Ishikawa (cell line): ENCODE measurements at regions not wholly inside any gene's neighbourhood (a gene's known extent, or its start where the extent isn't known, plus 50 kb on each side); places are given as distances from the start of the nearest gene placed in this dataset.

Experiments used
- CEBPB ChIP-seq: IDR thresholded peaks from 2 replicates; pipeline ENCODE4 v1.6.1; 2012
- CREB1 ChIP-seq: IDR thresholded peaks from 2 replicates; pipeline ENCODE4 v1.6.1; 2012; ENCODE audit warnings: low read depth
- EGR1 ChIP-seq: IDR thresholded peaks from 2 replicates; pipeline ENCODE4 v1.6.1; 2012
- EP300 ChIP-seq: IDR thresholded peaks from 2 replicates; pipeline ENCODE4 v1.6.1; 2012; ENCODE audit warnings: borderline replicate concordance
- FOXM1 ChIP-seq: IDR thresholded peaks from 2 replicates; pipeline ENCODE4 v1.6.1; 2012; ENCODE audit warnings: low read depth, borderline replicate concordance
- NFIC ChIP-seq: IDR thresholded peaks from 2 replicates; pipeline ENCODE4 v1.6.1; 2012
- RAD21 ChIP-seq: IDR thresholded peaks from 2 replicates; pipeline ENCODE4 v1.6.1; 2012; ENCODE audit warnings: low read depth
- TAF1 ChIP-seq: IDR thresholded peaks from 2 replicates; pipeline ENCODE4 v1.6.1; 2012; ENCODE audit warnings: low read depth, mild to moderate bottlenecking
- TCF12 ChIP-seq: IDR thresholded peaks from 2 replicates; pipeline ENCODE4 v1.6.1; 2012; ENCODE audit warnings: low read depth
- TEAD4 ChIP-seq: IDR thresholded peaks from 2 replicates; pipeline ENCODE4 v1.6.1; 2012
- YY1 ChIP-seq: IDR thresholded peaks from 2 replicates; pipeline ENCODE4 v1.6.1; 2012; ENCODE audit warnings: low read depth
- ZBTB7A ChIP-seq: IDR thresholded peaks from 2 replicates; pipeline ENCODE4 v1.6.1; 2012; ENCODE audit warnings: low read depth
- TF ChIP-seq, protein P1 (sequence below): IDR thresholded peaks from 2 replicates; pipeline ENCODE4 v1.6.1; 2012
- TF ChIP-seq, protein P2 (sequence below): IDR thresholded peaks from 2 replicates; pipeline ENCODE4 v1.6.1; 2012; ENCODE audit warnings: low read depth, mild to moderate bottlenecking
- TF ChIP-seq, protein P3 (sequence below): IDR thresholded peaks from 2 replicates; pipeline ENCODE4 v1.6.1; 2012

DNA sequence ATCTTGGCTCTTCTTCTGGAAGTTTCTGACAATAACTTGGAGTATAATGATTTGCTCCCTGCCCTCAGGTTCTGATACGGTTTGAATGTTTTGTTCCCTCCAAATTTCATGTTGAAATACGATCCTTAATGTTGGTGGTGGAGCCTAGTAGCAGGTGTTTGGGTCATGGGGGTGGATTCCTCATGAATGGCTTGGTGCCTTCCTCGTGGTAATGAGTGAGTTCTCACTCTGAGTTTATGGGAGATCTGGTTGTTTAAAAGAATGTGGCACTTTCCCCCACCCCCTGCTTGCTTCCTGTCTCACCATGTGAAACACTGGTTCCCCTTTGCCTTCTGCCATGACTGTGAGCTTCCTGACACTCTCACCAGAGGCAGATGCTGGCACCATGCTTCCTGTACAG, 103.0 kb upstream of the OSMR start:
- TF ChIP-seq TCF12 = no peak
- TF ChIP-seq, protein P1, sequence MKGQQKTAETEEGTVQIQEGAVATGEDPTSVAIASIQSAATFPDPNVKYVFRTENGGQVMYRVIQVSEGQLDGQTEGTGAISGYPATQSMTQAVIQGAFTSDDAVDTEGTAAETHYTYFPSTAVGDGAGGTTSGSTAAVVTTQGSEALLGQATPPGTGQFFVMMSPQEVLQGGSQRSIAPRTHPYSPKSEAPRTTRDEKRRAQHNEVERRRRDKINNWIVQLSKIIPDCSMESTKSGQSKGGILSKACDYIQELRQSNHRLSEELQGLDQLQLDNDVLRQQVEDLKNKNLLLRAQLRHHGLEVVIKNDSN = no peak
- no peak for TF ChIP-seq RAD21
- TF ChIP-seq EGR1 = no peak
- no peak for TF ChIP-seq NFIC
- no peak for TF ChIP-seq ZBTB7A
- TF ChIP-seq TEAD4 = no peak
- no peak for TF ChIP-seq TAF1

DNA sequence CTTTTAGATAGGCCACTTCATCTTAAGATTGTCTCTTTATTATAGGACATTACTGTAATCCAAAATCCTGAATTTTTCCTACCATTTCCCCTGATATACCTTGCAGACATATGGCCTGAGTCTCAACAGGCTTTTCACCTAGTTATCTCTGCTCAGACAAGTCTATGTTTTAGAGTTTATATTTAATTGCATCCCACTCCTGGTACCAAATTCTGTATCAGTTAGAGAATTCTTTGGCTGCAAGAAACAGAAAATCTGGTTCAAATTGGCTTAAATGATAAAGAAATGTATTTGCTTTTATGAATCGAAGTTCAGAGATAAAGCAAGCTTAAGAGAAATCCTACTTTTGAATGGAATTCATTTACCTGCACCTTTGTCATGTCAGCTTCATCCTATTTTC, 102.2 kb upstream of the OSMR start:
- TF ChIP-seq, protein P2, sequence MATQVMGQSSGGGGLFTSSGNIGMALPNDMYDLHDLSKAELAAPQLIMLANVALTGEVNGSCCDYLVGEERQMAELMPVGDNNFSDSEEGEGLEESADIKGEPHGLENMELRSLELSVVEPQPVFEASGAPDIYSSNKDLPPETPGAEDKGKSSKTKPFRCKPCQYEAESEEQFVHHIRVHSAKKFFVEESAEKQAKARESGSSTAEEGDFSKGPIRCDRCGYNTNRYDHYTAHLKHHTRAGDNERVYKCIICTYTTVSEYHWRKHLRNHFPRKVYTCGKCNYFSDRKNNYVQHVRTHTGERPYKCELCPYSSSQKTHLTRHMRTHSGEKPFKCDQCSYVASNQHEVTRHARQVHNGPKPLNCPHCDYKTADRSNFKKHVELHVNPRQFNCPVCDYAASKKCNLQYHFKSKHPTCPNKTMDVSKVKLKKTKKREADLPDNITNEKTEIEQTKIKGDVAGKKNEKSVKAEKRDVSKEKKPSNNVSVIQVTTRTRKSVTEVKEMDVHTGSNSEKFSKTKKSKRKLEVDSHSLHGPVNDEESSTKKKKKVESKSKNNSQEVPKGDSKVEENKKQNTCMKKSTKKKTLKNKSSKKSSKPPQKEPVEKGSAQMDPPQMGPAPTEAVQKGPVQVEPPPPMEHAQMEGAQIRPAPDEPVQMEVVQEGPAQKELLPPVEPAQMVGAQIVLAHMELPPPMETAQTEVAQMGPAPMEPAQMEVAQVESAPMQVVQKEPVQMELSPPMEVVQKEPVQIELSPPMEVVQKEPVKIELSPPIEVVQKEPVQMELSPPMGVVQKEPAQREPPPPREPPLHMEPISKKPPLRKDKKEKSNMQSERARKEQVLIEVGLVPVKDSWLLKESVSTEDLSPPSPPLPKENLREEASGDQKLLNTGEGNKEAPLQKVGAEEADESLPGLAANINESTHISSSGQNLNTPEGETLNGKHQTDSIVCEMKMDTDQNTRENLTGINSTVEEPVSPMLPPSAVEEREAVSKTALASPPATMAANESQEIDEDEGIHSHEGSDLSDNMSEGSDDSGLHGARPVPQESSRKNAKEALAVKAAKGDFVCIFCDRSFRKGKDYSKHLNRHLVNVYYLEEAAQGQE = no peak
- TF ChIP-seq, protein P3, sequence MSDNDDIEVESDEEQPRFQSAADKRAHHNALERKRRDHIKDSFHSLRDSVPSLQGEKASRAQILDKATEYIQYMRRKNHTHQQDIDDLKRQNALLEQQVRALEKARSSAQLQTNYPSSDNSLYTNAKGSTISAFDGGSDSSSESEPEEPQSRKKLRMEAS = no peak
- TF ChIP-seq NFIC (no peak), TEAD4 (no peak), ZBTB7A (no peak), RAD21 (no peak), EGR1 (no peak), EP300 (no peak), TCF12 (no peak), FOXM1 (no peak), TAF1 (no peak), CEBPB (no peak), CREB1 (no peak), YY1 (no peak)
- TF ChIP-seq, protein P1 = no peak

DNA sequence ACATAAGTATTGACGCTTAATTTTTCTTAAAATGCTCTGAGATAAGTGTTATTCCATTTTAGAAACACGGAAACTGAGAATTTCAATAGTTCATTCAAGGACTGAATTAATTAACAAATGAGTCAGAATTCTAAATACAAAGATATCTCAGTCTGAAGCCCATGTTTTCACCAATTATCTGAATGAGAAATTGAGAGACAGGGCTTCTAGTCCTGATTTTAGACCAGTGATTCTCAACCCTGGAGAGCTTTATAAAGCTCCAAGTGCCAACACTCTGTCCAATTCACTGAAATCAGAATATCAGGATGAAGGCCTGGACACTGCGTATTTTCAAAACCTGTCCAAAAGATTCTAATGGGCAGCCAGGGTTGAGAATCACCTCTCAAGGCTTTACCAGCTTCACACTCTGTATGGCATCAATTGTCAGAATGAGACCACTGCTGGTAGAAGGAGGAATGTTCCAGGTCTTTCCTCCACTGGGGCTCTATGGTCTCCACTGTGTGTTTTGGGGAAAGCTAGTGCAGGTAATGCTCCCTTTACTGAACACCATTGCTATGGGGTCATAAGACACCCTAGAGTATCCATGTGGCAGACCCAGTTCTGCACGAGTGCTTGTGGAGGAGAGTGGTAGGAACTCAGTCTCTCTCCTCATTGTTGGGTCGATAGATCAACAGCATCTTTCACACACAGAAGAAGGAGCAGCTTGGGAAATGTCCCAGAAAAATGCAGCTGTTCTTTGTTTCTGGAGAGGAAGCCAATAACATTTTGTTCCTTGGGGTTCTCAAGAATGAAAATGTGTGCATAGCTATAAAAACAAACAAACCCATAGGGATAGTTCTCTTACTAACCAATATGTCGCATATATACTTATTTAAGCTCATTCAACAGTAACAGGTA, 99.7 kb upstream of the OSMR start:
- TF ChIP-seq EGR1 = no peak

DNA sequence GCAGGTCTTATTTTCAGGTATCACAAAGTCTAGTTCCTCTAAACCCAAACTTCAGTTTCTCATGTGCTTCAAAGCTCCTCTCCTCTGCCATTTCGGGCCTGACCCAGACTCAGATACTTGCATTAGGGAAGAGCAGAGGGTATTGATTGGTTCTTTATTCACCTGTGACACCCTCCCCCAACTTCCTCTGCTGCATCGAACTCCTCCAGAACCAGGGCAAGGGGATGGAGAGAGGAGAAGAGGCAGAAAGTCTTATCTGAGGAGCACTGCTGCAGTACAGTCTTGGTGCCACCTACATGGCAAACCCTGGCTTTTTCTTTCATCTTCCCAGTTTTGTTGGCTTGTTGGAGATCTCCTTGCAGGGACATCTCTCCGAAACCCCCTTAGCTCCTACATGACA, 96.0 kb upstream of the OSMR start:
- no peak for TF ChIP-seq NFIC
- no peak for TF ChIP-seq FOXM1
- TF ChIP-seq, protein P2 = no peak
- no peak for TF ChIP-seq TAF1
- no peak for TF ChIP-seq TCF12
- TF ChIP-seq CEBPB = no peak
- no peak for TF ChIP-seq TEAD4
- TF ChIP-seq YY1 = no peak
- TF ChIP-seq CREB1 = no peak
- no peak for TF ChIP-seq RAD21
- TF ChIP-seq, protein P3 = no peak
- TF ChIP-seq ZBTB7A = no peak
- TF ChIP-seq EP300 = no peak
- TF ChIP-seq, protein P1 = no peak
- no peak for TF ChIP-seq EGR1

DNA sequence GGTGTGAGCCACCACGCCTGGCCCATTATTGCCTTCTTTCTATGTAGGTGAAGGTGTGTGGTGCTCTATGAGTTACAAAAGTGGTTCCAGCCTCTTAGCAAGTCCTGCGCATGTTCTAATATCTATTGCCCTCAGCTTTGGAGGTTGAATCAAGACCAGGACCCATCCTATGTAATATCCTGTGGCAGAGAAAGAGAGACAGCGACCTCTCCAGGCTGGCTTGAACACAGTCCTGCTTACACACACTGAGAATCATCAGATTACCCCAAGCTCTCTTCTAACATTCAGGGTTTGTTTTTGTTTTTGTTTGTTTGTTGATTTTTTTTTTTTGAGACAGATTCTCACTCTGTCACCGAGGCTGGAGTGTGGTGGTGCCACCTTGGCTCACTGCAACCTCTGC, 94.7 kb upstream of the OSMR start:
- TF ChIP-seq ZBTB7A (no peak), RAD21 (peak; percentile 37)

DNA sequence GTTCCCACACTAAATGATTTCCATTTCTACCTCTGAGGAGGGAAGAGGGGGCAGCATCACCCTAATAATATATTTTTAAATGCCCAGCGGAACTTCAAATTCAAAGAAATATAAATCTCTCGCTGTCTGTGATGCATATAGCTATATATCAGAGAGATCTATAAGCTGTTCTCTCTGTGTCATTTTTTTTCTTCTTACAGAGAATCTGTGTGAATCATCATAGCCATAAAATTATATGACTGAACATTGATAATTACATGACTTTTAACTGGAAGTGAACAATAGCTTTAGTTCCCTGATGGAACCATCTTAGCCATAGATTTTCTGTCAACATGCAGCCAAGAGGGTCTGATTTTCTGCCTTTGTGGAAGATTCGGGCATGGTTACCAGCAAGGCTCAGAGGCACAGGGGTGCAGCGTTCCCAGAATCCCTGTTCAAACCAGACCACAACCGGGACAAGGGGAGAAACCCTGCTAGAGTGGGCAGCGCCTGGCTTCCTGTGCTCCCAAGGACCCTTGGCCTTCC, 93.7 kb upstream of the OSMR start:
- TF ChIP-seq TEAD4 (no peak), RAD21 (no peak), TAF1 (no peak), EGR1 (no peak), CREB1 (no peak), YY1 (no peak), CEBPB (no peak), FOXM1 (no peak), ZBTB7A (no peak), NFIC (no peak), TCF12 (no peak), EP300 (no peak)
- TF ChIP-seq, protein P1 = no peak
- TF ChIP-seq, protein P3 = no peak
- TF ChIP-seq, protein P2 = no peak
